ENCODE measurements at regions not wholly inside any gene's neighbourhood (a gene's known extent, or its start where the extent isn't known, plus 50 kb on each side); places are given as distances from the start of the nearest gene placed in this dataset.

DNA sequence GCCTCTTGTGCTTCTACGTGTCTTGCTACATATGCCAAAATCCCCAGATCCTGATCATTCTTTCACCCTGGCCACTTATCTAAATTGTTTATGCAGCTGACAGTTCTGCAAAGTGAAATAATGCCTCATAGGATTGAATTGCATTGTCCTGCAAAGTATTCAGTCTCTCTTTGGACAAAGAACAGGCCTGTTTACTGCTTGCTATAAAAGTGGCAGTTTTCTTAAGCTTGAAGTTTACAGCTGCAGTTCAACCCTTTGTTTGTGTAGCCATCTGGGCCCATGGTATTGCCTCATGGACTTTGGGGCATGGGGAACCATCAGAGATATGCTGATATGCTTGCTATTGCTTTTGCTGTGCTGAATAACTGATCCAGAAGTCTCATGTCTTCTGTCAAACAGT lies 523.2 kb downstream of the OTOL1 start:
- no peak for TF ChIP-seq EZH2 (IDR thresholded peaks at IDR 0.05; ENCODE audit: borderline replicate concordance, low read depth, low read length, poor library complexity, severe bottlenecking)
- TF ChIP-seq, protein P1, sequence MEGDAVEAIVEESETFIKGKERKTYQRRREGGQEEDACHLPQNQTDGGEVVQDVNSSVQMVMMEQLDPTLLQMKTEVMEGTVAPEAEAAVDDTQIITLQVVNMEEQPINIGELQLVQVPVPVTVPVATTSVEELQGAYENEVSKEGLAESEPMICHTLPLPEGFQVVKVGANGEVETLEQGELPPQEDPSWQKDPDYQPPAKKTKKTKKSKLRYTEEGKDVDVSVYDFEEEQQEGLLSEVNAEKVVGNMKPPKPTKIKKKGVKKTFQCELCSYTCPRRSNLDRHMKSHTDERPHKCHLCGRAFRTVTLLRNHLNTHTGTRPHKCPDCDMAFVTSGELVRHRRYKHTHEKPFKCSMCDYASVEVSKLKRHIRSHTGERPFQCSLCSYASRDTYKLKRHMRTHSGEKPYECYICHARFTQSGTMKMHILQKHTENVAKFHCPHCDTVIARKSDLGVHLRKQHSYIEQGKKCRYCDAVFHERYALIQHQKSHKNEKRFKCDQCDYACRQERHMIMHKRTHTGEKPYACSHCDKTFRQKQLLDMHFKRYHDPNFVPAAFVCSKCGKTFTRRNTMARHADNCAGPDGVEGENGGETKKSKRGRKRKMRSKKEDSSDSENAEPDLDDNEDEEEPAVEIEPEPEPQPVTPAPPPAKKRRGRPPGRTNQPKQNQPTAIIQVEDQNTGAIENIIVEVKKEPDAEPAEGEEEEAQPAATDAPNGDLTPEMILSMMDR (conservative IDR thresholded peaks at IDR 0.05; ENCODE audit: low read depth, low read length): no peak

Measured in A673 (cell line).